Testis (tissue), 2 donors: ENCODE measurements at regions not wholly inside any gene's neighbourhood (a gene's known extent, or its start where the extent isn't known, plus 50 kb on each side); places are given as distances from the start of the nearest gene placed in this dataset.

ENCODE experiments used
- DNase-seq: peaks from one replicate; pipeline ENCODE4 v3.0.0-alpha.2; 2019
- H3K27ac ChIP-seq, 2 donors: fragments of 200-600 bp; sonication (generic); one replicate each; pipeline ENCODE4 v1.5.1; 2019
- H3K27me3 ChIP-seq: fragments of 200-600 bp; sonication (generic); one replicate; pipeline ENCODE4 v1.5.1; 2019
- H3K36me3 ChIP-seq: fragments of 200-600 bp; sonication (generic); one replicate; pipeline ENCODE4 v1.5.1; 2017; ENCODE audit warnings: low read depth; ENCODE audit errors: missing control alignments
- H3K4me1 ChIP-seq: fragments of 200-600 bp; sonication (generic); one replicate; pipeline ENCODE4 v1.5.1; 2019
- H3K4me3 ChIP-seq, 2 donors: fragments of 200-600 bp; sonication (generic); one replicate each; pipeline ENCODE4 v1.5.1; 2017 to 2019
- H3K9me3 ChIP-seq: fragments of 200-600 bp; sonication (generic); one replicate; pipeline ENCODE4 v1.5.1; 2017
- CTCF ChIP-seq, 3 experiments: fragments of 450-650 bp in 2 of 3; fragments of 200-600 bp in 1 of 3; sonication (generic) in 1 of 3; IDR thresholded peaks; one replicate each; pipeline ENCODE4 v1.5.1; 2016 to 2019; ENCODE audit warnings: antibody characterized with exemption in 3 of 3, mild to moderate bottlenecking in 2 of 3, moderate library complexity in 1 of 3
- POLR2A ChIP-seq: fragments of 450-650 bp; IDR thresholded peaks from one replicate; pipeline ENCODE4 v1.6.1; 2017; ENCODE audit warnings: antibody characterized with exemption, mild to moderate bottlenecking, moderate library complexity
- WGBS, 2 donors: methylation state at CpG; one replicate each; pipeline ENCODE4 v1.1.5; 2018; 5-methylcytosine and 5-hydroxymethylcytosine counted together
- intact Hi-C: fragments of 100-400 bp; cut with DNase I; formaldehyde crosslinking; loops from one replicate; pipeline ENCODE4 v1.15.1; 2023; ENCODE audit warnings: low total_unique reads

GRCh38 chr6:63410435-63411426 lies 90.9 kb upstream of the LGSN start:
- WGBS, 2 donors: 86 to 89% methylated on average over 6 of the region's 6 CpGs
- H3K4me1 ChIP-seq: no peaks in the 10 kb centered on the region
- DNase-seq: no peak
- no peaks in the 10 kb centered on the region for H3K36me3 ChIP-seq
- H3K9me3 ChIP-seq: no peaks in the 10 kb centered on the region
- H3K27ac ChIP-seq: no peak overlapping the region
- no peak for TF ChIP-seq POLR2A
- H3K4me3 ChIP-seq: no peak overlapping the region
- intact Hi-C loops: no loop called here
- no peaks in the 10 kb centered on the region for H3K27me3 ChIP-seq

GRCh38 chr6:63415286-63415685 lies 95.5 kb upstream of the LGSN start:
- intact Hi-C loops: no loop called here
- no peak for DNase-seq
- TF ChIP-seq POLR2A: no peak
- no peak for TF ChIP-seq CTCF (IDR thresholded peaks at IDR 0.05)
- no peaks in the 10 kb centered on the region for H3K27me3 ChIP-seq
- 81 to 93% methylated on average over 4 of the region's 4 CpGs for WGBS, 2 donors
- H3K36me3 ChIP-seq: no peaks in the 10 kb centered on the region
- no peak overlapping the region for H3K4me3 ChIP-seq
- no peaks in the 10 kb centered on the region for H3K9me3 ChIP-seq
- no peaks in the 10 kb centered on the region for H3K4me1 ChIP-seq
- H3K27ac ChIP-seq: no peak overlapping the region

- Histone ChIP-seq H3K27ac (no peak overlapping the region), H3K36me3 (no peaks in the 10 kb centered on the region), H3K27me3 (no peaks in the 10 kb centered on the region), H3K9me3 (no peaks in the 10 kb centered on the region), H3K4me1 (no peaks in the 10 kb centered on the region), H3K4me3 (no peak overlapping the region)
- TF ChIP-seq CTCF (IDR thresholded peaks at IDR 0.05): no peak
- TF ChIP-seq POLR2A: no peak
- 45 to 50% methylated on average over 1 of the region's 1 CpG for WGBS, 2 donors
- DNase-seq: no peak
- intact Hi-C loops: no loop called here
Observed at GRCh38 chr6:63418741-63419140, 99.0 kb upstream of the LGSN start.

GRCh38 chr6:63424636-63425035 lies 104.9 kb upstream of the LGSN start:
- WGBS, 2 donors: 46 to 58% methylated on average over 1 of the region's 1 CpG
- TF ChIP-seq CTCF (IDR thresholded peaks at IDR 0.05) (no peak), POLR2A (no peak)
- DNase-seq: no peak

GRCh38 chr6:63425493-63425892 lies 105.7 kb upstream of the LGSN start:
- TF ChIP-seq POLR2A (no peak), CTCF (IDR thresholded peaks at IDR 0.05) (no peak)
- H3K27me3 ChIP-seq: no peaks in the 10 kb centered on the region
- H3K4me3 ChIP-seq: no peak overlapping the region
- DNase-seq: no peak
- H3K27ac ChIP-seq: no peak overlapping the region
- no peaks in the 10 kb centered on the region for H3K36me3 ChIP-seq
- H3K4me1 ChIP-seq: no peaks in the 10 kb centered on the region
- H3K9me3 ChIP-seq: no peaks in the 10 kb centered on the region
- intact Hi-C loops: no loop called here
- 82 to 93% methylated on average over 2 of the region's 2 CpGs for WGBS, 2 donors

More at GRCh38 chr6:63424636-63425035, 104.9 kb upstream of the LGSN start:
- no peak overlapping the region for H3K4me3 ChIP-seq
- no peaks in the 10 kb centered on the region for H3K36me3 ChIP-seq
- no peak overlapping the region for H3K27ac ChIP-seq
- no peaks in the 10 kb centered on the region for H3K9me3 ChIP-seq
- no peaks in the 10 kb centered on the region for H3K4me1 ChIP-seq
- no peaks in the 10 kb centered on the region for H3K27me3 ChIP-seq
- intact Hi-C loops: no loop called here
